T-helper 1 cell (primary cell): ENCODE measurements at regions not wholly inside any gene's neighbourhood (a gene's known extent, or its start where the extent isn't known, plus 50 kb on each side); places are given as distances from the start of the nearest gene placed in this dataset.
"Not testable (repeated sequence)": the region's sequence is repeated elsewhere in the genome, so short reads cannot be mapped to it uniquely, and the experiment has no call there.

Experiments
- DNase-seq, 5 donors: peaks; one replicate each; pipeline ENCODE4 v3.0.0-alpha.2; 2012 to 2020

GRCh38 chr14:49946320-49947141 is 53.6 kb downstream of the ARF6 start:
- DNase-seq, result peak in 1 of 5 donors; percentile 54

- DNase-seq, result no peak
These were observed 54.6 kb downstream of the ARF6 start for GRCh38 chr14:49947506-49947905.

GRCh38 chr14:49950275-49951228 is 57.7 kb downstream of the ARF6 start:
- DNase-seq, result no peak

- DNase-seq, result no peak
These were observed 58.3 kb downstream of the ARF6 start for GRCh38 chr14:49951229-49951607.

GRCh38 chr14:49951691-49952345 is 58.9 kb downstream of the ARF6 start:
- no peak for DNase-seq

GRCh38 chr14:49953196-49953595 is 60.3 kb downstream of the ARF6 start:
- DNase-seq, result no peak

GRCh38 chr14:49954171-49954631 is 61.3 kb downstream of the ARF6 start:
- no peak for DNase-seq

GRCh38 chr14:49955024-49955423 is 62.1 kb downstream of the ARF6 start:
- DNase-seq, result no peak

- no peak for DNase-seq
These were observed 64.4 kb downstream of the ARF6 start for GRCh38 chr14:49957089-49957852.

- DNase-seq, result no peak
These were observed 67.0 kb downstream of the ARF6 start for GRCh38 chr14:49959822-49960408.

GRCh38 chr14:49960453-49960852 is 67.6 kb downstream of the ARF6 start:
- DNase-seq, result no peak

- no peak for DNase-seq
These were observed 68.7 kb downstream of the ARF6 start for GRCh38 chr14:49961270-49962222.

GRCh38 chr14:49962621-49963020 is 69.7 kb downstream of the ARF6 start:
- peak in 1 of 5 donors; percentile 38 for DNase-seq

- not testable (repeated sequence) for DNase-seq
These were observed 72.3 kb downstream of the ARF6 start for GRCh38 chr14:49965068-49965651.

- no peak for DNase-seq
These were observed 73.5 kb downstream of the ARF6 start for GRCh38 chr14:49966304-49966809.

- DNase-seq, result no peak
These were observed 74.2 kb downstream of the ARF6 start for GRCh38 chr14:49966971-49967630.

- DNase-seq, result no peak
These were observed 77.1 kb downstream of the ARF6 start for GRCh38 chr14:49969961-49970360.

- peak in 1 of 5 donors; percentile 62 for DNase-seq
These were observed 77.7 kb downstream of the ARF6 start for GRCh38 chr14:49970474-49971147.
